Activated CD4-positive, CD25-positive, alpha-beta regulatory T cell treated with anti-CD3 and anti-CD28 coated beads, Interleukin-2, amount 50 U/mL, for 16 hours (primary cell): ENCODE measurements at regions not wholly inside any gene's neighbourhood (a gene's known extent, or its start where the extent isn't known, plus 50 kb on each side); places are given as distances from the start of the nearest gene placed in this dataset.
"Not testable (repeated sequence)": the region's sequence is repeated elsewhere in the genome, so short reads cannot be mapped to it uniquely, and the experiment has no call there.

Source experiments
- DNase-seq: peaks from one replicate; pipeline ENCODE4 v3.0.0-alpha.2; 2020; ENCODE audit warnings: low read depth, low spot score

- DNase-seq = no peak
These were observed 518.4 kb downstream of the SOX6 start for GRCh38 chr11:15837901-15838489.

DNA sequence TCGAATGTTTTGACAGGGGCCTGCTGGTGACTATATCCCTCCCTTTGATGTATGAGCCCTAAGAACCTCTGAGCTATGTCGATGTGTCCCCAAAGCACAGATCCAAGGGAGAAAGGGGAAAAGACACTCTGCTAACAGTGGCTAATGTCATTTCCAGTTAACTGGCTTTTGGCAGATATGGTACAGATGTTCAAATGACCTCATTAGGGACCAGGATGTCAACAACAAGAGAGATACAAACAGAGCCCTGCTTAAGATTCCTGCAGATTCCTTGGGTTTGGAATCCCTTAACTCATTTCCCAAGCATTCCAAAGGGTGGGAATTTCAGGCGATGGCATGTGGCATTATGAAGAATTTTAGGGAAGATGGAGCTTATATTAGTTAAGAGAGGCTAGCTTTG is 517.3 kb downstream of the SOX6 start:
- DNase-seq = no peak

DNA sequence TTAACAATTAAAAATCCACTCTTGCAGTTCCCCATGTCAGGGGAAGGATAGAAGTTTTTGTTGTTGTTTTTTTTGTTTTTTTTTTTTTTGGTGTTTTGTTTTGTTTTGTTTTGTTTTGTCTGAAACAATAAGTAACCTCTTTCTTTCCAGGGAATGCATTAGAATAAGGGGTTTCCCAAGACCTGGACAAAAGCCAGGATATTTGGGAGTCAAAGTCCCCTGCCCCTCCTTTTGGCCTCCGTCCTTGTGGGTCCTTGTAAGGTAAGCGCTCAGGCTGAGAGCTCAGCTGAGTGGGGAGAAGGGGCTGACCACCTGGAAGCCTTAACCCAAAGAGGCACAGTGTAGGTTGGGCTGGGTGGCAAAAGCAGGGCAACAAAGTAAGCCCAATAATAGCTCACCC is 515.4 kb downstream of the SOX6 start:
- DNase-seq = no peak

DNA sequence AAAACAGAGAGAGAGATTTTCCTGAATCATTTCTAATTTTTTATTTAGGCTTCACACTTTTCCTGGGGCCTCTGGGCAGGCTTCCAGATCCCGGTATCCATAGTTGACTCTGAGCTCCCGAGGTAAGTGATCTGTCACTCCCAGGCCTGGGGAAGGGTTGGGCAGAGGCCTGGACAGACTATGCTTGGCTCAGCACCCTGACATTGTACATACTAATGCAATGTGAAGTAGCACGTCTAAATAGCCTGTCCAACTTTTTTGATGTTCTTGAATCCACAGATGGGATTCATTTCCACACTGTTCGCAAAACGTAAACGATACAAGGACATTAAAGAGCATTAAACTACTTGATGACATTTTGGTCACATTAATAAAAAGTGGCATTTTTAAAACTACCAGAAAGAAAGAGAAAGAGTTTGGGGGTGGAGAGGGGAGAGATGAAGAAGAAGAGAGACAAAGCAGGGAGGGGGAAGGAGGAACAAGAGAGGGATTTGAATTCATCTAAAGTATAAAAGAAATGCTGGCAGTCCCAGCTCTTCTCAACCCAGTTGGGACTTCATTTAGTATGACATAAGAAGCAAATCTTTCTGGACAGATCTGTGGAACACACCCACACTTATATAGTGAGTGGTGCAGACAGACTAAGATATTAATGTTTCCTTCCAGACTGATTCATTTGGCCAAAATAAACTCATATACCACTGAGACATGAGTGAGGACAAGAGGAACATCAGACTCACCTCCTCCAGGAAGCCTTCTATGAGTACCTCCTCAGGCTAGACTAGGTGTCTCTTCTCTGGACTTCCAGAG is 514.2 kb downstream of the SOX6 start:
- no peak for DNase-seq

- DNase-seq = no peak
These were observed 513.0 kb downstream of the SOX6 start for GRCh38 chr11:15843309-15843872.

- DNase-seq = no peak
These were observed 511.1 kb downstream of the SOX6 start for GRCh38 chr11:15845261-15845660.

DNA sequence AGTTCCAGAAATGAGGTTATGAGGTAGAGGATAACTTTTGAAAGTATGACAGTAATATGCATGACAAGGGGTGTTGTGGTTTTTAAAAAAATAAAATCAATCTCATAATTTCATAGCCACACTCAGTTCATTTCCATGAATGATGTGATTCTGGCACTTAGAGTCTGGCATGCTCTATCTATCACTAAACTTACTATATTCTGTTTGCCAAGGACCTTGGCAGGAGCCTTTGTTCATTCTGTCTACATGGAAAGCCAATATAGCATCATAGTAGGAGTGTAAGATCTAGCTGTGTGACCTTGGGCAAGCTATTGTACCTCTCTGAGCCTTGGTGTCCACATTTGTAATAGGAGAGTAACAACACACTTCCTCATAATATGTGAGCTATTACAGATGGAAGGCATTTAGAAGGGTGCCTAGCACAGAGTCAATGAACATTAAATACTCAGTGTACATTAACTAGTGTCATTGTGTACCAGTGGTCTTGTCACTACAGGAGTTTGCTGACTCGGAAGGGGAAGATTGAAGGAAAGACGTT is 507.6 kb downstream of the SOX6 start:
- no peak for DNase-seq

GRCh38 chr11:15849257-15849656 is 507.1 kb downstream of the SOX6 start:
- DNase-seq = no peak

DNA sequence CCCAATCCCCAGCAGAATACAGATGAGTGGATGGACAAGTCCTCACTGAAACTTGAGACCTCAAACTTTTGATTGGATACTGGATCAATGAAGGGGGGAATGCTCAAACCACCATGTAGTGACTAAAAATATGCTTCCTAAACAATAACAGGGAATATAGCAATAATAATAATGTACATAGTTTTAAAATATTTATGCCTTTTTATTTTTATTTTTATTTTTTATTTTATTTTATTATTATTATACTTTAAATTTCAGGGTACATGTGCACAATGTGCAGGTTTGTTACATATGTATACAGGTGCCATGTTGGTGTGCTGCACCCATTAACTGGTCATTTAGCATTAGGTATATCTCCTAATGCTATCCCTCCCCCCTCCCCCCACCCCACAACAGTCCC is 506.0 kb downstream of the SOX6 start:
- DNase-seq = not testable (repeated sequence)

DNA sequence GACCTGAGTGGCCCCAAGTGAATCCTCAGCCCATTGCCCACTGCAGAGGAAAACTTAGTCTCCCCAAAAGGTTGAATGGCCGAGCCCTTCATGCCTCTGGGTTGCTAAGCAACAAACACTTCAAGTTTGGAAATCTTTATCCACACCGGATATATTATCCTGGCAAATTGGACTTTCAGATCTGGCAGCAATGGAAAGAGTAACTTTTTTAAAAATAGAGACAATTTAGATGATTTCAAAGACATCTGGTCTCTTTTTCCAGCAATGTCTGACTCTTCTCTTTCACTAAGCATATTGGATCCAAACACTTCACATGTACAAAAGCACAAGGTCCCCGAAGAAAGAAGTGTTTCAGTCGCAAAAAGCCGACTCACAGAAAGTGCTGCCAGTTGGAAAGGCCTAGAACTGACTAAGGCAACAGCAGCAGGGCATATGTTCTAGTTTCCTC is 505.3 kb downstream of the SOX6 start:
- DNase-seq = no peak

- DNase-seq = no peak
These were observed 504.2 kb downstream of the SOX6 start for GRCh38 chr11:15852179-15852578.

DNA sequence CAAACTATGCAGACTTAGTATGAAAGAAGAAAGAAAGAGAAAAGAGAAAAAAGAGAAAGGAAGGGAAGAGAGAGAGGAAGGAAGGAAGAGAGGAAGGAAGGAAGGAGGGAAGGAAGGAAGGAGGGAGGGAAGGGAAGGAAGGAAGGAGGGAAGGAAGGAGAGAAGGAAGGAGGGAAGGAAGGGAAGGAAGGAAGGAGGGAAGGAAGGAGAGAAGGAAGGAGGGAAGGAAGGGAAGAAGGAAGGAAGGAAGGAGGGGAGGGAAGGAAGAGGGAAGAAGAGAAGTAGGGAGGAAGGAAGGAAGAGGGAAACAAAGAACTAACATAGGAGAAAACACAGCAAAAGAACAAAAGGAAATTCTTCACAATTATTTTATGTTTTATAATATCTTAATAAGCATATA is 502.1 kb downstream of the SOX6 start:
- no peak for DNase-seq

DNA sequence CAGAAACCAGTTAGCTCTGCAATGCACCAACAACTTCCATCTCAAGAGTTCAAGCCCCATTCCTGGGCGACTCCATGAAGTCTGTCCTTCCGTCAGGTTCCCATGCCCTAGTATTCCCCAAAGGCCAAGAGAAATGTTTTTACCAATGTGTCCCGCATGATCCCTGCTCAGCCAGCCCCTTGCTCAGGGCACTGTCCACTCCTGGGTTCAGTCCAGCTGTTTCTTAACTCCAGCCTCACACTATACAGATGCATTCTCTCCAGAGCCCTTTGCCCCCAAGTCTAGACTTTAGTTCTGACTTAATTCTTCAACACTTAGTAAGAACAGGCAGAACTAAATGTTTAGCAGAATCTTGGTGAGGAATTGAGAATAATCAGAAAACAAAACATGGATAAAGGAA is 497.5 kb downstream of the SOX6 start:
- no peak for DNase-seq

GRCh38 chr11:15859411-15859810 is 496.9 kb downstream of the SOX6 start:
- DNase-seq = no peak

- DNase-seq = no peak
These were observed 495.1 kb downstream of the SOX6 start for GRCh38 chr11:15861256-15861655.

DNA sequence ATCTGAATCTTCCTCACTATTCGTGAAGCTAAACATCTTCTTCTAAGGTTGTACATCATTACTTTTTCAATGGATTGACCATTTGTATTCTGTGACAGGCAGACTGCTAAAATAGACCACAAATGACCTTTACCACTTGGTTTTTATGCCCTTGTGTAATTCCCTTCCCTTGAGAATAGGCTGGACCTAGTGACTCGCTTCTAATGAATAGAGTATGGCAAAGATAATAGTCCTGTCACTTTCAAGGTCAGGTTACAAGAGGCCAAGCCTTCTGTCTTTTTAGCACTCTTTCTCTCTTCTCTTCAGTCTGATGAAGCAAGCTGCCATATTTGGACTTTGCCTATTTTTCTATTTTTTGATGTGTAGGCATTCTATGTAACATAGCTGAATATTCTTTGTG is 492.9 kb downstream of the SOX6 start:
- DNase-seq = no peak

GRCh38 chr11:15864026-15864805 is 492.1 kb downstream of the SOX6 start:
- DNase-seq = no peak

GRCh38 chr11:15865212-15865987 is 490.9 kb downstream of the SOX6 start:
- DNase-seq = no peak

GRCh38 chr11:15867871-15868270 is 488.5 kb downstream of the SOX6 start:
- DNase-seq = no peak

DNA sequence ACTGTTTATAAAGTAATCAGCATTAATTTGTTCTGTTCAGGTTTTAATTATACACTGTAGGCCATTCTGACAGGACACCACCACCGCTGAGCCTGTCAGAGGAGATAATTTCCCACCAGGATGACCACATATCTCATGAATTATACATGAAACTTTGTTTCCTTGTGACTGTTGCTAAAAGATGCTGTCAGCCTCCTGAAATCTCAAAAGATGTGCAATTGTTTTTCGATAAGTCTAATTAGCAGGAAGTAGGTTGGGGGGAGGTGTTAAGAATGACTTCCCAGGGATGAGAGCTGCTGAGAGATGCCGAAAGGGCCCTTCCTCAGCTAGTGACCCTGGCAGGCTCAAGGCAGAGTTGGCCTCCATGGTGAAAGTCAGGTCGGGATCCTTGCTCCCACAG is 485.4 kb downstream of the SOX6 start:
- DNase-seq = no peak

DNA sequence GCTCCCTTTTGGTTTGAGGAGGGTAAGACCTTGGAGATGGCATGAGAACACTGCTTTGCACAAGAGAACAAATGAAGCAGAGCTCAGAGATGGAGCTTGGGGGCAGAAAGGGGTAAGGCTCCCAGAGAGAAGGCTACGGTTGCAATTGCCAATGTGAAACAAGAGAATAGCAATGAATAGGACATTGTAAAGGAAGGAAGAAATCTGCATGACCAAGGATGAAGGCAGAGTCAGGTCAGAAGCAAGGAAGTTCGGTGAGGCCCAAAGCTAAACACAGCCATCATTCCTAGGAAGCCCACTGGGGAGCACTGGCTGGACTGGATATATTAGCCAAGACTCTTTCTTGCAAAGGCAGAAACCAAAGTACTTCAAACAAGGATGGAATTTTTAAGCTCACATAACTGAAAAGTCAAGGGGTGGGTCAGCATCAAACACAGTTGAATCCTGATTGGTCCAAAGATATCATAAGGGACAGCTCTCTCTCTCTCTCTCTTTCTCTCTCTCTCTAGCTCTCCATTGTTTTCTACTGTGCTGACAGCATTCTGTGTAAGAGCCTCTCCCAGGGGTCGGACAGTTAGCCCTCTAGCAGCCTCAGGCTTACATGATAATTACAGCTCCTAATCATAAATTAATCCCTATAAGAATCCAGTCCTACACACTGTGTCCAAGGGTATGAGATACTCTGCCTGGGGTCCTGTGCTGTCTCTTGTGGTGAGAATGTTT is 484.3 kb downstream of the SOX6 start:
- DNase-seq = no peak
